Osteocyte (in vitro differentiated cells): ENCODE measurements at regions not wholly inside any gene's neighbourhood (a gene's known extent, or its start where the extent isn't known, plus 50 kb on each side); places are given as distances from the start of the nearest gene placed in this dataset.

Experiments used
- DNase-seq: peaks from one replicate; pipeline ENCODE4 v3.0.0; 2021; ENCODE audit warnings: mixed read lengths; ENCODE audit not compliant: unreplicated experiment; ENCODE audit errors: extremely low spot score
- H3K27ac Mint-ChIP-seq: one replicate; pipeline ENCODE4 v1.8.0; 2021; ENCODE audit warnings: mild to moderate bottlenecking, mixed read lengths; ENCODE audit not compliant: unreplicated experiment
- H3K27me3 Mint-ChIP-seq: one replicate; pipeline ENCODE4 v1.8.0; 2021; ENCODE audit warnings: mixed read lengths; ENCODE audit not compliant: unreplicated experiment
- H3K36me3 Mint-ChIP-seq: one replicate; pipeline ENCODE4 v1.8.0; 2021; ENCODE audit warnings: mixed read lengths; ENCODE audit not compliant: unreplicated experiment
- H3K4me1 Mint-ChIP-seq: one replicate; pipeline ENCODE4 v1.8.0; 2021; ENCODE audit warnings: mixed read lengths; ENCODE audit not compliant: unreplicated experiment
- H3K4me3 Mint-ChIP-seq: one replicate; pipeline ENCODE4 v1.8.0; 2021; ENCODE audit warnings: mild to moderate bottlenecking, moderate library complexity, mixed read lengths; ENCODE audit not compliant: unreplicated experiment
- H3K9me3 Mint-ChIP-seq: one replicate; pipeline ENCODE4 v1.8.0; 2021; ENCODE audit warnings: mixed read lengths; ENCODE audit not compliant: unreplicated experiment
- TF ChIP-seq, protein P1 (sequence below): fragments of 200-600 bp; sonication (generic); IDR thresholded peaks from 2 replicates; pipeline ENCODE4 v1.5.0; 2021; ENCODE audit warnings: antibody characterized with exemption, mild to moderate bottlenecking, moderate library complexity

DNA sequence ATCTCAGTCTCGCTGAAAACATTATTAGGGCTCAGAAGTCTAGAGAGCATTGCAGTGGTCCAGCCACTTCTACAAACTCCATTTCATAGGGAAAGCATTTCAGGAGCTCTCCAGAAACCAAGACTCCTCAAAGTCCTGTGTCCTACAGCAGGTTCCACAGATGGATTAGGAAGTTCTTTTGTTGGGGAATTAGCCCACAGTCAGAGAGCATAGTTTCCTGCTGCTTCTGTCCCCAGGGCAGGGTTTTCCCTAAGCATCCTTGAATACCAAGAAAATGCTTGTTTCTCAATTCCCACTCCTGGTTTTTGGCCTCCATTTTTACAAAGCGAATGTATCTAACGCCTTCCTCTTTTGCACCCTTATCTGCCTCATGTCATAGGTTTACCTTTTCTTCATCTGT lies 235.9 kb upstream of the PODXL start:
- H3K36me3 Mint-ChIP-seq: no peaks in the 10 kb centered on the region
- TF ChIP-seq, protein P1, sequence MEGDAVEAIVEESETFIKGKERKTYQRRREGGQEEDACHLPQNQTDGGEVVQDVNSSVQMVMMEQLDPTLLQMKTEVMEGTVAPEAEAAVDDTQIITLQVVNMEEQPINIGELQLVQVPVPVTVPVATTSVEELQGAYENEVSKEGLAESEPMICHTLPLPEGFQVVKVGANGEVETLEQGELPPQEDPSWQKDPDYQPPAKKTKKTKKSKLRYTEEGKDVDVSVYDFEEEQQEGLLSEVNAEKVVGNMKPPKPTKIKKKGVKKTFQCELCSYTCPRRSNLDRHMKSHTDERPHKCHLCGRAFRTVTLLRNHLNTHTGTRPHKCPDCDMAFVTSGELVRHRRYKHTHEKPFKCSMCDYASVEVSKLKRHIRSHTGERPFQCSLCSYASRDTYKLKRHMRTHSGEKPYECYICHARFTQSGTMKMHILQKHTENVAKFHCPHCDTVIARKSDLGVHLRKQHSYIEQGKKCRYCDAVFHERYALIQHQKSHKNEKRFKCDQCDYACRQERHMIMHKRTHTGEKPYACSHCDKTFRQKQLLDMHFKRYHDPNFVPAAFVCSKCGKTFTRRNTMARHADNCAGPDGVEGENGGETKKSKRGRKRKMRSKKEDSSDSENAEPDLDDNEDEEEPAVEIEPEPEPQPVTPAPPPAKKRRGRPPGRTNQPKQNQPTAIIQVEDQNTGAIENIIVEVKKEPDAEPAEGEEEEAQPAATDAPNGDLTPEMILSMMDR: no peak
- DNase-seq: no peak
- no peak overlapping the region for H3K4me3 Mint-ChIP-seq
- H3K27me3 Mint-ChIP-seq: peaks cover 34% of the 10 kb centered on the region
- H3K9me3 Mint-ChIP-seq: no peaks in the 10 kb centered on the region
- no peaks in the 10 kb centered on the region for H3K4me1 Mint-ChIP-seq
- H3K27ac Mint-ChIP-seq: no peak overlapping the region

DNA sequence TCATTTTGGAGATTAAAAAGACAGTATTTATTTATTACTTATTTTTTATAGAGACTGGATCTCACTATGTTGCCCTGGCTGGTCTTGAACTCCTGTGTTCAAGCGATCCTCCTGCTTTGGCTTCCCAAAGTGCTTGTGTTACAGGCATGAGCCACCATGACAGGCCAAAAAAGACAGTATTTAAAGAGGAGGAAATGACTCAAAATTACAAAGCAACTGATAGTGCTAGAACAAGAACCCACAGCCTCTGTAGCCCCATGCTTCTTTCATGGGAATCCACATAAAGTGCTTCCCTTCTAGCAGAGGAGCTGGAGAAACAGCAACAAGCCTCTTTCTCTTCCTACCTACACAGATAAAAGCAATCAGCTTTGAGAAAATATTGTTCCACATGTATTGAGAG lies 230.7 kb upstream of the PODXL start:
- H3K36me3 Mint-ChIP-seq: no peaks in the 10 kb centered on the region
- H3K9me3 Mint-ChIP-seq: no peaks in the 10 kb centered on the region
- no peak overlapping the region for H3K4me3 Mint-ChIP-seq
- H3K27me3 Mint-ChIP-seq: peaks cover 44% of the 10 kb centered on the region
- TF ChIP-seq, protein P1: no peak
- no peak overlapping the region for H3K27ac Mint-ChIP-seq
- H3K4me1 Mint-ChIP-seq: no peaks in the 10 kb centered on the region
- peak; percentile 15 for DNase-seq

DNA sequence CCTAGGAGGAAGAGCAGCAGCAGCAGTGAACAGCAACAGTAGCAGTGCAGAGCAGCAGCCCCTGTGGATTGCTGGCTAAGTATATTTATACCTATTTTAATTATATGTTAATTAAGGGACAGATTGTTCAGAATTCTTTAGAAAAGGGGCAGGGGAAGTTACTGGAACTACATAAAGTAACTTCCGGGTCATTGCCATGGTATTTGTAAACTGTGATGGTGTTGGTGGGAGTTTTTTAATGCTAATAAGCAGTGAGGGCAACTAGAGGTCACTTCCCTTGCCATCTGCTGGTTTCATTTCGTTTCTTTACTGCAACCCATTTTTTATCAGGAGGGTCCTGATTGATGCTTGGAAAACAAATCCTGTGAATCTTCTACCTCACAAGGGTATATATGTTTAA lies 229.8 kb upstream of the PODXL start:
- no peak for DNase-seq
- TF ChIP-seq, protein P1: no peak
- Mint-ChIP-seq H3K4me1 (no peaks in the 10 kb centered on the region), H3K27me3 (peaks cover 46% of the 10 kb centered on the region), H3K9me3 (no peaks in the 10 kb centered on the region), H3K27ac (no peak overlapping the region), H3K4me3 (no peak overlapping the region), H3K36me3 (no peaks in the 10 kb centered on the region)

DNA sequence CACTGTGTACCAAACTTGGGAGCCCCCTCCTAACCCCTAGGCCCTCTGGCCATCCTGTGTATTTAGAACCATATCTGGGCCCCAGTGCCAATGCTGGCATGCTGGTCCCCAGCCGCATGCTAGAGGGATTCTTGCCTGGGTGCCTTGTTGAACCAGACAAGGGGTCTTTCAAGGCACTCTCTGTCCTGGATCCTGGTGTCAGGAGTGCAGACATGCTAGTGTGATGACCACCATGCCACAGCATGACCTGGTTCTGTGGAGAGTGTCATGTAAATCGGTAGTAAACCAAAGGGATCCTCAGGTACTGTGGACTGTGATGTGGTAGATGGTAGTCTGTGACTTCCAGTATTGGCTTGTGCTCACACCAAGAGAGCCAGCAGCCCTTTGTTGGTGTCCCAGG lies 222.2 kb upstream of the PODXL start:
- Mint-ChIP-seq H3K27ac (no peak overlapping the region), H3K36me3 (no peaks in the 10 kb centered on the region), H3K4me1 (no peaks in the 10 kb centered on the region), H3K4me3 (no peak overlapping the region), H3K9me3 (no peaks in the 10 kb centered on the region), H3K27me3 (peaks cover 44% of the 10 kb centered on the region)
- no peak for DNase-seq
- TF ChIP-seq, protein P1: no peak

DNA sequence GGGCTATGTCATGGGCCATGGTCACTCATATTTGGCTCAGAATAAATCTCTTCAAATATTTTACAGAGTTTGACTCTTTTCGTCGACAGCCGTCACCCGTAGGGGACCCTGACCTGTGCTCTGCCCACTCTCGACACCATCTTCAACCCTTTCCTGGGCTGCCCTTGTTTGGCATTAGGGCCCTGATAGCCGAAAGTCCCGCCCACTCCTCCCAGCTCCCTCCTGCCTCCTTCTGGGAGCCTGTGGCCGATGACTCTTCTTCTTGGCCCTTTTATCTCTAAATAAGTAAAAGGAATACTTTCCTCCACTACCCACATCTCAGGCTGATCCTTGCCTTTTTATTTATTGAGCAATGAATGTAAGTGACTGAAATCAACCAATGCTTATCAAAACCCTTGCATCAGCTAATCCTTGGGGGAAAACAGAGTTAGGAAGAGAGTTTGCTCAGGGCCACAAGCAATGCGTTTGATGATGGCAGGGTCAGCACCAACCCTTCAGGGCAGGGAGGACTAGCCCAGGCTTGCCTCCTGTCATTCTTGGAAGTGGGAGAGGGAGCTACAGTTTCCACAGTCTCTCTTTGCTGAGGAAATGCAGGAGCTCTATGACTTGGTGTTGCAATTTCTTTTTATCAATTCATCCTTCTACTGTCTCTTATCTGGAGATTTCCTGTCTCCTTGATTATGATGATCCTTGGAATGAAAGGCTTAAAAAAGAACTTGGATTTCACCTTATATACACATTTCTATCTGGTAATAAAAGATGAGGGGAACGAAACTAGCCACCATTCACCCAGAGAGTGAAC lies 218.2 kb upstream of the PODXL start:
- Mint-ChIP-seq H3K4me1 (no peaks in the 10 kb centered on the region), H3K4me3 (no peak overlapping the region), H3K27me3 (peaks cover 33% of the 10 kb centered on the region), H3K9me3 (no peaks in the 10 kb centered on the region), H3K27ac (no peak overlapping the region), H3K36me3 (no peaks in the 10 kb centered on the region)
- DNase-seq: no peak
- TF ChIP-seq, protein P1: no peak
